ENCODE measurements at regions not wholly inside any gene's neighbourhood (a gene's known extent, or its start where the extent isn't known, plus 50 kb on each side); places are given as distances from the start of the nearest gene placed in this dataset.

GRCh38 chr13:53159431-53159830, 130.8 kb downstream of the OLFM4 start:
- Histone ChIP-seq H3K4me1 (ENCODE audit: insufficient read depth, low read length) (no peaks in the 10 kb centered on the region), H4K20me1 (ENCODE audit: insufficient read depth, low read length) (no peaks in the 10 kb centered on the region), H3K79me2 (ENCODE audit: insufficient read depth, low read length) (no peaks in the 10 kb centered on the region), H3K4me3 (ENCODE audit: insufficient read depth, low read length) (no peak overlapping the region), H3K27me3 (ENCODE audit: insufficient read depth, low read length) (no peaks in the 10 kb centered on the region), H3K4me2 (ENCODE audit: insufficient read depth, low read length) (no peak overlapping the region), H3K36me3 (ENCODE audit: insufficient read depth, low read length) (no peaks in the 10 kb centered on the region), H3K9me3 (ENCODE audit: low read depth, low read length) (no peaks in the 10 kb centered on the region), H2AFZ (ENCODE audit: low read length) (no peak overlapping the region), H3K27ac (ENCODE audit: low read depth, low read length) (no peak overlapping the region)
- DNase-seq (ENCODE audit: insufficient read length, low spot score, missing footprints) = no peak
- no peak for TF ChIP-seq CTCF (IDR thresholded peaks at IDR 0.05; ENCODE audit: extremely low read depth, low read depth, low read length)

- no peak for DNase-seq (ENCODE audit: insufficient read length, low spot score, missing footprints)
- Histone ChIP-seq H3K27me3 (ENCODE audit: insufficient read depth, low read length) (no peaks in the 10 kb centered on the region), H3K79me2 (ENCODE audit: insufficient read depth, low read length) (no peaks in the 10 kb centered on the region), H3K27ac (ENCODE audit: low read depth, low read length) (no peak overlapping the region), H2AFZ (ENCODE audit: low read length) (no peak overlapping the region), H3K4me2 (ENCODE audit: insufficient read depth, low read length) (no peak overlapping the region), H3K36me3 (ENCODE audit: insufficient read depth, low read length) (no peaks in the 10 kb centered on the region), H4K20me1 (ENCODE audit: insufficient read depth, low read length) (no peaks in the 10 kb centered on the region), H3K4me3 (ENCODE audit: insufficient read depth, low read length) (no peak overlapping the region), H3K9me3 (ENCODE audit: low read depth, low read length) (no peaks in the 10 kb centered on the region), H3K4me1 (ENCODE audit: insufficient read depth, low read length) (no peaks in the 10 kb centered on the region)
- no peak for TF ChIP-seq CTCF (IDR thresholded peaks at IDR 0.05; ENCODE audit: extremely low read depth, low read depth, low read length)
These were observed 131.6 kb downstream of the OLFM4 start for GRCh38 chr13:53160211-53160610.

- Histone ChIP-seq H3K4me2 (ENCODE audit: insufficient read depth, low read length) (no peak overlapping the region), H2AFZ (ENCODE audit: low read length) (no peak overlapping the region), H3K4me1 (ENCODE audit: insufficient read depth, low read length) (no peaks in the 10 kb centered on the region), H3K27ac (ENCODE audit: low read depth, low read length) (no peak overlapping the region), H3K4me3 (ENCODE audit: insufficient read depth, low read length) (no peak overlapping the region), H3K9me3 (ENCODE audit: low read depth, low read length) (no peaks in the 10 kb centered on the region), H3K36me3 (ENCODE audit: insufficient read depth, low read length) (no peaks in the 10 kb centered on the region), H3K79me2 (ENCODE audit: insufficient read depth, low read length) (no peaks in the 10 kb centered on the region), H4K20me1 (ENCODE audit: insufficient read depth, low read length) (no peaks in the 10 kb centered on the region), H3K27me3 (ENCODE audit: insufficient read depth, low read length) (no peaks in the 10 kb centered on the region)
- TF ChIP-seq CTCF (IDR thresholded peaks at IDR 0.05; ENCODE audit: extremely low read depth, low read depth, low read length) = no peak
- DNase-seq (ENCODE audit: insufficient read length, low spot score, missing footprints) = no peak
These were observed 132.6 kb downstream of the OLFM4 start for GRCh38 chr13:53161251-53161650.

GRCh38 chr13:53165261-53165660, 136.6 kb downstream of the OLFM4 start:
- Histone ChIP-seq H3K4me3 (ENCODE audit: insufficient read depth, low read length) (no peak overlapping the region), H3K79me2 (ENCODE audit: insufficient read depth, low read length) (no peaks in the 10 kb centered on the region), H2AFZ (ENCODE audit: low read length) (no peak overlapping the region), H3K4me2 (ENCODE audit: insufficient read depth, low read length) (no peak overlapping the region), H3K27me3 (ENCODE audit: insufficient read depth, low read length) (no peaks in the 10 kb centered on the region), H3K9me3 (ENCODE audit: low read depth, low read length) (no peaks in the 10 kb centered on the region), H3K36me3 (ENCODE audit: insufficient read depth, low read length) (no peaks in the 10 kb centered on the region), H4K20me1 (ENCODE audit: insufficient read depth, low read length) (no peaks in the 10 kb centered on the region), H3K4me1 (ENCODE audit: insufficient read depth, low read length) (no peaks in the 10 kb centered on the region), H3K27ac (ENCODE audit: low read depth, low read length) (no peak overlapping the region)
- no peak for DNase-seq (ENCODE audit: insufficient read length, low spot score, missing footprints)
- no peak for TF ChIP-seq CTCF (IDR thresholded peaks at IDR 0.05; ENCODE audit: extremely low read depth, low read depth, low read length)
